Neural cell (in vitro differentiated cells): ENCODE measurements at regions not wholly inside any gene's neighbourhood (a gene's known extent, or its start where the extent isn't known, plus 50 kb on each side); places are given as distances from the start of the nearest gene placed in this dataset.

ENCODE experiments used
- MXI1 ChIP-seq: fragments of 450-650 bp; conservative IDR thresholded peaks from 2 replicates; pipeline ENCODE4 v1.6.1; 2014; ENCODE audit warnings: antibody characterized with exemption, mild to moderate bottlenecking; ENCODE audit not compliant: poor library complexity, severe bottlenecking
- TF ChIP-seq, protein P1 (sequence below): fragments of 450-650 bp; IDR thresholded peaks from 2 replicates; pipeline ENCODE4 v1.5.1; 2014; ENCODE audit warnings: antibody characterized with exemption, mild to moderate bottlenecking, moderate library complexity; ENCODE audit not compliant: poor library complexity, severe bottlenecking

DNA sequence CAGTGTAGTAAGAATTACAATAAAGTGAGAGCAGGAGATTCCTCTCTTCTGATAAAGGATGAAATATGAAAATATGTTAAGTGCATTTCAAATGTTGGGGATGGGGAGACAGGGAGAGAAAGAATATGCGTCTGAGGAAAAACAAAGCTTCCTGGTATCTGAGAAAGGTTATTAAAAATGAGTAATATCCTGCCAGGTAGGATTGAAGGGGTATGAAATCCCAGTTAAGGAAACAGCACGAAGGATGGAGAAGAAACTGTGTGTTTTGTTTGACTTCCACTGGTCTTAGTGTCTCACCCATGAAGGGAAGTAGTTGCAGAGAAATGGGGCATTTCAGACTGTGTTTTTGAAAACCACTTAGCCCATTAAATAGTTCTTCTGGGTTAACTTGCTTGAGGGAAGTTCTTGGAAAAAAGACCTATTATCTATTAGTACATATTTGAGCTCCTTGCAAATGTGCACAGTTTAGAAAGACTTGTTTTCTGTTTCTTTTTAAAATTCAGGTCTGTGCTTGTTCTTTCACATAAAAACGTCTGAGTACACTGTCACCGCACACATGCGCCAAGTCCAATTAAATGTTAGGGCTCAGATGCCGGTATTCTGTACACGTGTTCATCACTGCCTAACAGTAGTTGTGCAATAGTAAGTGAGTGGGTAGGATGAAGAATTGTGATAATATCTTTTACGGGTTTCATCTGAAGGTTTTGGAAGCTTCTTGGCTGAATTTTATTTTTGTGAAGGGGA lies 196.1 kb upstream of the P2RY1 start:
- TF ChIP-seq, protein P1, sequence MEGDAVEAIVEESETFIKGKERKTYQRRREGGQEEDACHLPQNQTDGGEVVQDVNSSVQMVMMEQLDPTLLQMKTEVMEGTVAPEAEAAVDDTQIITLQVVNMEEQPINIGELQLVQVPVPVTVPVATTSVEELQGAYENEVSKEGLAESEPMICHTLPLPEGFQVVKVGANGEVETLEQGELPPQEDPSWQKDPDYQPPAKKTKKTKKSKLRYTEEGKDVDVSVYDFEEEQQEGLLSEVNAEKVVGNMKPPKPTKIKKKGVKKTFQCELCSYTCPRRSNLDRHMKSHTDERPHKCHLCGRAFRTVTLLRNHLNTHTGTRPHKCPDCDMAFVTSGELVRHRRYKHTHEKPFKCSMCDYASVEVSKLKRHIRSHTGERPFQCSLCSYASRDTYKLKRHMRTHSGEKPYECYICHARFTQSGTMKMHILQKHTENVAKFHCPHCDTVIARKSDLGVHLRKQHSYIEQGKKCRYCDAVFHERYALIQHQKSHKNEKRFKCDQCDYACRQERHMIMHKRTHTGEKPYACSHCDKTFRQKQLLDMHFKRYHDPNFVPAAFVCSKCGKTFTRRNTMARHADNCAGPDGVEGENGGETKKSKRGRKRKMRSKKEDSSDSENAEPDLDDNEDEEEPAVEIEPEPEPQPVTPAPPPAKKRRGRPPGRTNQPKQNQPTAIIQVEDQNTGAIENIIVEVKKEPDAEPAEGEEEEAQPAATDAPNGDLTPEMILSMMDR: no peak
- TF ChIP-seq MXI1: no peak
